Stimulated activated effector memory CD8-positive, alpha-beta T cell treated with anti-CD3 and anti-CD28 coated beads, Interleukin-12 subunit alpha, Interleukin-12 subunit beta, amount 100 ng/mL, for 72 hours (primary cell): ENCODE measurements at regions not wholly inside any gene's neighbourhood (a gene's known extent, or its start where the extent isn't known, plus 50 kb on each side); places are given as distances from the start of the nearest gene placed in this dataset.

Experiments
- ATAC-seq: fragments of 150-1000 bp; cut with Tn5 transposase; 2 replicates; pipeline ENCODE4 v1.10.0; 2021
- DNase-seq, 2 donors: peaks; one replicate each; pipeline ENCODE4 v3.0.0; 2021 to 2022; ENCODE audit warnings: low spot score in 2 of 2
- H3K27ac Mint-ChIP-seq: one replicate; pipeline ENCODE4 v1.8.0; 2022; ENCODE audit warnings: mild to moderate bottlenecking, mixed read lengths
- H3K36me3 Mint-ChIP-seq: one replicate; pipeline ENCODE4 v1.8.0; 2022; ENCODE audit warnings: mild to moderate bottlenecking, mixed read lengths
- H3K4me1 Mint-ChIP-seq: one replicate; pipeline ENCODE4 v1.8.0; 2022; ENCODE audit warnings: mixed read lengths
- H3K4me3 Mint-ChIP-seq: one replicate; pipeline ENCODE4 v1.8.0; 2022; ENCODE audit warnings: mild to moderate bottlenecking, mixed read lengths
- H3K9me3 Mint-ChIP-seq: one replicate; pipeline ENCODE4 v1.8.0; 2022; ENCODE audit warnings: mixed read lengths

GRCh38 chr11:130546901-130547694 is 98.7 kb downstream of the ADAMTS15 start:
- no peak overlapping the region for H3K27ac Mint-ChIP-seq
- no peaks in the 10 kb centered on the region for H3K9me3 Mint-ChIP-seq
- H3K4me1 Mint-ChIP-seq = no peaks in the 10 kb centered on the region
- H3K4me3 Mint-ChIP-seq = no peak overlapping the region
- ATAC-seq = no peak
- no peak for DNase-seq
- no peaks in the 10 kb centered on the region for H3K36me3 Mint-ChIP-seq

GRCh38 chr11:130547761-130548490 is 99.5 kb downstream of the ADAMTS15 start:
- Mint-ChIP-seq H3K36me3 (no peaks in the 10 kb centered on the region), H3K27ac (no peak overlapping the region), H3K4me1 (no peaks in the 10 kb centered on the region), H3K4me3 (no peak overlapping the region), H3K9me3 (no peaks in the 10 kb centered on the region)
- DNase-seq (no peak), ATAC-seq (no peak)

- no peak for ATAC-seq
- H3K4me3 Mint-ChIP-seq = no peak overlapping the region
- no peaks in the 10 kb centered on the region for H3K9me3 Mint-ChIP-seq
- no peak overlapping the region for H3K27ac Mint-ChIP-seq
- no peaks in the 10 kb centered on the region for H3K4me1 Mint-ChIP-seq
- DNase-seq = no peak
- H3K36me3 Mint-ChIP-seq = no peaks in the 10 kb centered on the region
These were observed 100.0 kb downstream of the ADAMTS15 start for GRCh38 chr11:130548491-130548833.

- DNase-seq (no peak), ATAC-seq (no peak)
- Mint-ChIP-seq H3K4me1 (no peaks in the 10 kb centered on the region), H3K4me3 (no peak overlapping the region), H3K9me3 (no peaks in the 10 kb centered on the region), H3K36me3 (no peaks in the 10 kb centered on the region), H3K27ac (no peak overlapping the region)
These were observed 101.1 kb downstream of the ADAMTS15 start for GRCh38 chr11:130549393-130549999.

DNA sequence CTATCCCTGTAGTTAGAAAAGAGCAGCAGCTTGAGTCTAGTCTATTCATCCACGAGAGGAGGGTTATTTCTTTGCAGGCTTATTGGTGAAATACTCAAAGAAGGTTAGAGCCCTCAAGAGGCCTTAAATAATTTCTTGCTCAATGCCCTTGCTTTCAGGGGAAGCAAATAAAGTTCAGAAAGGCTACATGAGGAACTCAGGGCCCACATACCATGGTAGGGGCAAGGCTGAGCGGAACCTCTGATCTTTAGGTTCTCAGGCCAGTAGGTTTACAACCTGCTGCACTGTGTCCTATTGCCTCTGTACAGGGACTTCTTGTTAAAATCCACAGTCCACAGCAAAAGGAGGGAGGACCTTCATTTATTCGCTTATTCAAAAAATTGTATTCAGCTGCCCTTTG is 101.7 kb downstream of the ADAMTS15 start:
- H3K36me3 Mint-ChIP-seq = no peaks in the 10 kb centered on the region
- no peaks in the 10 kb centered on the region for H3K9me3 Mint-ChIP-seq
- DNase-seq = no peak
- H3K4me3 Mint-ChIP-seq = no peak overlapping the region
- H3K27ac Mint-ChIP-seq = no peak overlapping the region
- no peaks in the 10 kb centered on the region for H3K4me1 Mint-ChIP-seq
- no peak for ATAC-seq

GRCh38 chr11:130550984-130551383 is 102.5 kb downstream of the ADAMTS15 start:
- Mint-ChIP-seq H3K27ac (no peak overlapping the region), H3K4me1 (no peaks in the 10 kb centered on the region)

GRCh38 chr11:130551388-130551787 is 102.9 kb downstream of the ADAMTS15 start:
- DNase-seq = no peak
- ATAC-seq = no peak
- Mint-ChIP-seq H3K27ac (no peak overlapping the region), H3K4me3 (no peak overlapping the region), H3K36me3 (no peaks in the 10 kb centered on the region), H3K9me3 (no peaks in the 10 kb centered on the region), H3K4me1 (no peaks in the 10 kb centered on the region)

More at GRCh38 chr11:130550984-130551383, 102.5 kb downstream of the ADAMTS15 start:
- ATAC-seq (no peak), DNase-seq (no peak)
- no peak overlapping the region for H3K4me3 Mint-ChIP-seq
- no peaks in the 10 kb centered on the region for H3K36me3 Mint-ChIP-seq
- H3K9me3 Mint-ChIP-seq = no peaks in the 10 kb centered on the region

- H3K9me3 Mint-ChIP-seq = no peaks in the 10 kb centered on the region
- no peaks in the 10 kb centered on the region for H3K4me1 Mint-ChIP-seq
- H3K4me3 Mint-ChIP-seq = no peak overlapping the region
- ATAC-seq = no peak
- no peaks in the 10 kb centered on the region for H3K36me3 Mint-ChIP-seq
- no peak overlapping the region for H3K27ac Mint-ChIP-seq
- DNase-seq = no peak
These were observed 104.9 kb downstream of the ADAMTS15 start for GRCh38 chr11:130553306-130553705.

- peaks cover 4% of the 10 kb centered on the region for H3K9me3 Mint-ChIP-seq
These were observed 106.0 kb downstream of the ADAMTS15 start for GRCh38 chr11:130554241-130555055.

DNA sequence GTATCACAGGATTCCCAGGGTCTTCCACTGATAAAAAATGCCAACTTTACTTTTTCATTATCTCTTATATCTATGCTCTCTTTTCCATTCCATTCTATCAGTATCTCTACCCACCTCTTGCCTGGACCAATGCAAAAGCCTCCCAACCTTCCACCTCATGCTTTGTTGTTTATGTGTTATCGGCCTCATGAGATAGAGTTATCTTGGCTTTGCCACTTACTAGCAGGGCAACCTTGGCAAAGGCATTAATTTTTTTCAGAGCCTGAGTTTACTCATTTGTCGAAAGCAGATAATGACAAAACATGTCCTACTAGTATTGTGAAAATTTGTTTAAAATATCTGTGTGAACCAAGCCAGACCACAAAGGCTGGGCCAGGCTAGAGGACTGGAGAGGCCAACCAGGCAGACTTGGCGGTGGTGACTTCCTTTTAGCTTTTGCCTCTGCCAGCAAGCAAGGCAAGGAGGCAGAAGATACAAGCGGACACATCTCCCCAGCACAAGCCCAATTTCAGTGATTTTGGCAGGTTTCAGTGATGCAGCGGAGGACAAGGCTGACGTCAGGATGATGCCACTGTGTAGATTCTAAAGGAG is 106.9 kb downstream of the ADAMTS15 start:
- no peak for DNase-seq

More at GRCh38 chr11:130554241-130555055, 106.0 kb downstream of the ADAMTS15 start:
- H3K4me3 Mint-ChIP-seq = no peak overlapping the region
- no peak for DNase-seq
- H3K27ac Mint-ChIP-seq = no peak overlapping the region
- ATAC-seq = no peak
- H3K4me1 Mint-ChIP-seq = no peaks in the 10 kb centered on the region
- H3K36me3 Mint-ChIP-seq = no peaks in the 10 kb centered on the region

DNA sequence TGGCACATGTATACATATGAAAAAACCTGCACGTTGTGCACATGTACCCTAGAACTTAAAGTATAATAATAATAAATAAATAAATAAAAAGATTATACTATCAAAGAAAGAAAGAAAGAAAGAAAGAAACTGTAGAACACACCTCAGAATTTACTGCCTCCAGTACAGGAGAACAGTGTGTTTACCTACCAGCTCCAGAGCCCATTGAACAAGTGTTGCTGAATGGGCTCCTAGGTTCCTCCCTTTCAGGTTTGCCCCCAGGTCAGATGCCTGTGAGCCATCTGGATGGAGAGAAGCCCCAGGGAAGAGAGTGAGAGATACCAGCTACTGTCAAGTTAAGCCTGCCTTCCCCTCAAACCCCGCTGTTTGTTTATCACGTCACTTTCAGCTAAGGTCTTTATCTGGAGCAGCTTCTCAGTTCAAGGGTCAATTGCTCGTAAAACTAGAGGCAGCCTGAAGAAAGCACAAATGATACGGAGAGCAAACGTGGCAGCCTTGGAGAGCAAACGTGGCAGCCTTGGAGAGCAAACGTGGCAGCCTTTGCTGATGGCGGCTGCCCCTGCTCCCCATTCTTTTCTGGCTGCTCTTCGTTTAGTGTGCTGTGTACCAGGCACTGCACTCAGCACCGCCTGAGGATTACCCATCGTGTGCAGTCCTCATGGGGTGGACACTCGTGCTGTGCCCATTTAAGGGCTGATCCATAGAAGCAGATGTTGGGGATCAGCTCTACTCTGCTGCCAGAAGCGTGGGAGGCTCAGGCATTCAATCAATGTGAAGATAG is 111.7 kb downstream of the ADAMTS15 start:
- DNase-seq (no peak), ATAC-seq (no peak)
- H3K27ac Mint-ChIP-seq = no peak overlapping the region
- no peaks in the 10 kb centered on the region for H3K36me3 Mint-ChIP-seq
- H3K9me3 Mint-ChIP-seq = peaks cover 4% of the 10 kb centered on the region
- no peaks in the 10 kb centered on the region for H3K4me1 Mint-ChIP-seq
- H3K4me3 Mint-ChIP-seq = no peak overlapping the region

More for the DNA sequence above, 106.9 kb downstream of the ADAMTS15 start:
- Mint-ChIP-seq H3K27ac (no peak overlapping the region), H3K36me3 (no peaks in the 10 kb centered on the region), H3K4me3 (no peak overlapping the region), H3K9me3 (peaks cover 4% of the 10 kb centered on the region), H3K4me1 (no peaks in the 10 kb centered on the region)
- ATAC-seq = no peak

GRCh38 chr11:130560781-130561109 is 112.3 kb downstream of the ADAMTS15 start:
- H3K9me3 Mint-ChIP-seq = peaks cover 4% of the 10 kb centered on the region
- ATAC-seq (no peak), DNase-seq (no peak)
- no peaks in the 10 kb centered on the region for H3K4me1 Mint-ChIP-seq
- no peak overlapping the region for H3K4me3 Mint-ChIP-seq
- H3K27ac Mint-ChIP-seq = no peak overlapping the region
- H3K36me3 Mint-ChIP-seq = no peaks in the 10 kb centered on the region

GRCh38 chr11:130561441-130561881 is 113.0 kb downstream of the ADAMTS15 start:
- H3K27ac Mint-ChIP-seq = no peak overlapping the region
- H3K9me3 Mint-ChIP-seq = peaks cover 4% of the 10 kb centered on the region
- no peak for DNase-seq
- ATAC-seq = no peak
- H3K4me1 Mint-ChIP-seq = no peaks in the 10 kb centered on the region
- H3K4me3 Mint-ChIP-seq = no peak overlapping the region
- no peaks in the 10 kb centered on the region for H3K36me3 Mint-ChIP-seq

DNA sequence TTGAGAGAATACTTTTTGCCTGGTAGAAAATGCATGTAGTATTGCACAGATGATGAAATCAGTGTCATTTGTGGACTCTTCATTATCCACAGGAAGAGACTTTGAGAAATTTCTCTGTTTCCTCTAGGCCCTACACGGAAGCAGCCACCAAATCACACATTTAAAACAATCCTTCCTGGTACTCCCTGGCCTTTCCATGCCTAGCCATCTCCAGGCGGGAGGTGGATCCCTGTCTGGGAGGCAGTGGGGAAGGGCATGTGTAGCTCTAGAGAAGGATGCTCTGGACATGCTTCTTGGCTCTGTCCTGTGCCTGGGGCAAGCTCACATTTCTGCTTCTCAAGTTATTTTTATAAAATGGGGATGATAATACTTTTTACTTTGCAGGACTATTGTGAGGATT is 114.1 kb downstream of the ADAMTS15 start:
- Mint-ChIP-seq H3K9me3 (peaks cover 4% of the 10 kb centered on the region), H3K27ac (no peak overlapping the region), H3K36me3 (no peaks in the 10 kb centered on the region), H3K4me3 (no peak overlapping the region), H3K4me1 (no peaks in the 10 kb centered on the region)
- DNase-seq (no peak), ATAC-seq (no peak)
